Panc1 (cell line): ENCODE measurements at regions not wholly inside any gene's neighbourhood (a gene's known extent, or its start where the extent isn't known, plus 50 kb on each side); places are given as distances from the start of the nearest gene placed in this dataset.

Experiments used
- ATAC-seq: fragments of 200-7000 bp; cut with Tn5 transposase; 2 replicates; pipeline ENCODE4 v1.9.1; 2020; ENCODE audit warnings: mild to moderate bottlenecking, moderate library complexity
- BruUV-seq: library from RNA; stranded (reverse); fragments of 400-500 nt; replicated peaks from 2 replicates; lab custom pipeline; 2021; lab: Mats Ljungman, UMichigan
- CTCF ChIA-PET: fragments of 300-600 bp; sonication (Branson Sonifier 250); formaldehyde crosslinking; loops from one replicate; lab custom pipeline; 2022; ENCODE audit warnings: antibody characterized with exemption; lab: Charles Lee
- POLR2A ChIA-PET: fragments of 300-600 bp; sonication (Branson Sonifier 250); formaldehyde crosslinking; loops from one replicate; lab custom pipeline; 2022; ENCODE audit warnings: antibody characterized with exemption; lab: Charles Lee
- DNase-seq: peaks from one replicate; pipeline ENCODE4 v3.0.0-alpha.2; 2010; ENCODE audit warnings: low read depth, low spot score
- H3K27ac ChIP-seq: 2 replicates; pipeline ENCODE4 v1.5.1; 2011; ENCODE audit warnings: mild to moderate bottlenecking, low read length, inconsistent platforms
- H3K27me3 ChIP-seq: fragments of 200-500 bp; sonication (Bioruptor generic); 2 replicates; pipeline ENCODE4 v1.6.0; 2014; ENCODE audit warnings: low read length, inconsistent platforms; ENCODE audit not compliant: control insufficient read depth, insufficient read depth
- H3K36me3 ChIP-seq: fragments of 200-500 bp; sonication (Bioruptor generic); 2 replicates; pipeline ENCODE4 v1.5.1; 2014; ENCODE audit warnings: inconsistent platforms, mild to moderate bottlenecking, low read length, moderate library complexity; ENCODE audit not compliant: control insufficient read depth, insufficient read depth
- H3K4me1 ChIP-seq: 2 replicates; pipeline ENCODE4 v1.5.1; 2011; ENCODE audit warnings: inconsistent platforms, mild to moderate bottlenecking, low read length, moderate library complexity; ENCODE audit not compliant: control insufficient read depth, insufficient read depth
- H3K4me3 ChIP-seq, 2 experiments: 2 replicates each; pipeline ENCODE4 v1.5.1; 2011 to 2012; ENCODE audit warnings: low read depth in 2 of 2, low read length in 2 of 2, mild to moderate bottlenecking in 2 of 2, inconsistent platforms in 1 of 2, moderate library complexity in 1 of 2
- H3K9me3 ChIP-seq: fragments of 200-500 bp; sonication (Bioruptor generic); 2 replicates; pipeline ENCODE4 v1.5.1; 2014; ENCODE audit warnings: low read depth, mild to moderate bottlenecking, inconsistent platforms, low read length, moderate library complexity; ENCODE audit not compliant: control insufficient read depth, insufficient read depth
- POLR2AphosphoS5 ChIP-seq: IDR thresholded peaks from 2 replicates; pipeline ENCODE4 v1.6.1; 2012; ENCODE audit warnings: mild to moderate bottlenecking, low read depth, low read length, moderate library complexity
- SIN3A ChIP-seq: IDR thresholded peaks from 2 replicates; pipeline ENCODE4 v1.6.1; 2012; ENCODE audit warnings: low read depth, mild to moderate bottlenecking, low read length, moderate library complexity, borderline replicate concordance; ENCODE audit not compliant: insufficient read depth
- TCF7L2 ChIP-seq: IDR thresholded peaks from 2 replicates; pipeline ENCODE4 v1.6.1; 2011; ENCODE audit warnings: mild to moderate bottlenecking, low read depth, low read length, inconsistent platforms
- in situ Hi-C: cut with HindIII; loops from 2 replicates; pipeline ENCODE4 v1.10.0; 2016; ENCODE audit warnings: low sequenced_read_pairs, low pct_unique_long_range_greater_than_20kb
- intact Hi-C: fragments of 100-400 bp; cut with micrococcal nuclease; formaldehyde crosslinking; loops from one replicate; pipeline ENCODE4 v1.10.0; 2022; ENCODE audit not compliant: unreplicated experiment
- TF ChIP-seq, protein P1 (sequence below), 2 experiments: IDR thresholded peaks; 2 replicates each; pipeline ENCODE4 v1.6.1; 2011 to 2012; ENCODE audit warnings: low read depth in 2 of 2, control low read depth in 1 of 2, low read length in 1 of 2, mild to moderate bottlenecking in 1 of 2, moderate library complexity in 1 of 2; ENCODE audit not compliant: insufficient read depth in 1 of 2
- TF ChIP-seq, protein P2 (sequence below): fragments of 450-650 bp; IDR thresholded peaks from 2 replicates; pipeline ENCODE4 v1.5.1; 2017; ENCODE audit warnings: mild to moderate bottlenecking

DNA sequence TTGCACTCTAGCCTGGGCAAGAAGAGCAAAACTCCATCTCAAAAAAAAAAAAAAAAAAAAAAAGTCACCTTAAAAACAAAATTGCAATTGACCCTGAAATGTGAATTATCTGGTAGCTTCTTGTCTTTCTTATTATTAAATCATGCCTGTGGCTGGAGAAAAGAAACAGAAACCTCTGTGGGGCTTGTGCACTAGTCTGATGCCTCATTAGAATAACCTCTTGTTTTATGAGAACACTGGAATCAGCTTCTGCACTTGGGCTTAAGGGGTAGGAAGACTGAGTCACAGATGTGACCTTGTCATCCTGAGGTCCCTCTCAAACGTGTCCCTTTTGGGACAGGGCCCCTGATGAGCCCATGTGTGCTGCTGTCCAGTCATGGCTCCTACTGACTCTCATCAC is 237.9 kb downstream of the DACT1 start:
- H3K9me3 ChIP-seq = no peaks in the 10 kb centered on the region
- DNase-seq (no peak), ATAC-seq (no peak)
- H3K4me1 ChIP-seq = no peaks in the 10 kb centered on the region
- intact Hi-C loops = no loop called here
- H3K4me3 ChIP-seq = no peak overlapping the region
- no peaks in the 10 kb centered on the region for H3K27me3 ChIP-seq
- in situ Hi-C loops = no loop called here
- no TSS peak for BruUV-seq
- TF ChIP-seq, protein P1, sequence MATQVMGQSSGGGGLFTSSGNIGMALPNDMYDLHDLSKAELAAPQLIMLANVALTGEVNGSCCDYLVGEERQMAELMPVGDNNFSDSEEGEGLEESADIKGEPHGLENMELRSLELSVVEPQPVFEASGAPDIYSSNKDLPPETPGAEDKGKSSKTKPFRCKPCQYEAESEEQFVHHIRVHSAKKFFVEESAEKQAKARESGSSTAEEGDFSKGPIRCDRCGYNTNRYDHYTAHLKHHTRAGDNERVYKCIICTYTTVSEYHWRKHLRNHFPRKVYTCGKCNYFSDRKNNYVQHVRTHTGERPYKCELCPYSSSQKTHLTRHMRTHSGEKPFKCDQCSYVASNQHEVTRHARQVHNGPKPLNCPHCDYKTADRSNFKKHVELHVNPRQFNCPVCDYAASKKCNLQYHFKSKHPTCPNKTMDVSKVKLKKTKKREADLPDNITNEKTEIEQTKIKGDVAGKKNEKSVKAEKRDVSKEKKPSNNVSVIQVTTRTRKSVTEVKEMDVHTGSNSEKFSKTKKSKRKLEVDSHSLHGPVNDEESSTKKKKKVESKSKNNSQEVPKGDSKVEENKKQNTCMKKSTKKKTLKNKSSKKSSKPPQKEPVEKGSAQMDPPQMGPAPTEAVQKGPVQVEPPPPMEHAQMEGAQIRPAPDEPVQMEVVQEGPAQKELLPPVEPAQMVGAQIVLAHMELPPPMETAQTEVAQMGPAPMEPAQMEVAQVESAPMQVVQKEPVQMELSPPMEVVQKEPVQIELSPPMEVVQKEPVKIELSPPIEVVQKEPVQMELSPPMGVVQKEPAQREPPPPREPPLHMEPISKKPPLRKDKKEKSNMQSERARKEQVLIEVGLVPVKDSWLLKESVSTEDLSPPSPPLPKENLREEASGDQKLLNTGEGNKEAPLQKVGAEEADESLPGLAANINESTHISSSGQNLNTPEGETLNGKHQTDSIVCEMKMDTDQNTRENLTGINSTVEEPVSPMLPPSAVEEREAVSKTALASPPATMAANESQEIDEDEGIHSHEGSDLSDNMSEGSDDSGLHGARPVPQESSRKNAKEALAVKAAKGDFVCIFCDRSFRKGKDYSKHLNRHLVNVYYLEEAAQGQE (IDR thresholded peaks at IDR 0.05; ENCODE audit: insufficient read depth in 1 of 2, low read depth in 2 of 2, low read length in 1 of 2) = no peak
- TF ChIP-seq SIN3A = no peak
- TF ChIP-seq, protein P2, sequence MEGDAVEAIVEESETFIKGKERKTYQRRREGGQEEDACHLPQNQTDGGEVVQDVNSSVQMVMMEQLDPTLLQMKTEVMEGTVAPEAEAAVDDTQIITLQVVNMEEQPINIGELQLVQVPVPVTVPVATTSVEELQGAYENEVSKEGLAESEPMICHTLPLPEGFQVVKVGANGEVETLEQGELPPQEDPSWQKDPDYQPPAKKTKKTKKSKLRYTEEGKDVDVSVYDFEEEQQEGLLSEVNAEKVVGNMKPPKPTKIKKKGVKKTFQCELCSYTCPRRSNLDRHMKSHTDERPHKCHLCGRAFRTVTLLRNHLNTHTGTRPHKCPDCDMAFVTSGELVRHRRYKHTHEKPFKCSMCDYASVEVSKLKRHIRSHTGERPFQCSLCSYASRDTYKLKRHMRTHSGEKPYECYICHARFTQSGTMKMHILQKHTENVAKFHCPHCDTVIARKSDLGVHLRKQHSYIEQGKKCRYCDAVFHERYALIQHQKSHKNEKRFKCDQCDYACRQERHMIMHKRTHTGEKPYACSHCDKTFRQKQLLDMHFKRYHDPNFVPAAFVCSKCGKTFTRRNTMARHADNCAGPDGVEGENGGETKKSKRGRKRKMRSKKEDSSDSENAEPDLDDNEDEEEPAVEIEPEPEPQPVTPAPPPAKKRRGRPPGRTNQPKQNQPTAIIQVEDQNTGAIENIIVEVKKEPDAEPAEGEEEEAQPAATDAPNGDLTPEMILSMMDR = no peak
- TF ChIP-seq TCF7L2 = no peak
- TF ChIP-seq POLR2AphosphoS5 = no peak
- H3K36me3 ChIP-seq = no peaks in the 10 kb centered on the region
- ChIA-PET POLR2A (no interaction called here), CTCF (no interaction called here)
- H3K27ac ChIP-seq = no peak overlapping the region

DNA sequence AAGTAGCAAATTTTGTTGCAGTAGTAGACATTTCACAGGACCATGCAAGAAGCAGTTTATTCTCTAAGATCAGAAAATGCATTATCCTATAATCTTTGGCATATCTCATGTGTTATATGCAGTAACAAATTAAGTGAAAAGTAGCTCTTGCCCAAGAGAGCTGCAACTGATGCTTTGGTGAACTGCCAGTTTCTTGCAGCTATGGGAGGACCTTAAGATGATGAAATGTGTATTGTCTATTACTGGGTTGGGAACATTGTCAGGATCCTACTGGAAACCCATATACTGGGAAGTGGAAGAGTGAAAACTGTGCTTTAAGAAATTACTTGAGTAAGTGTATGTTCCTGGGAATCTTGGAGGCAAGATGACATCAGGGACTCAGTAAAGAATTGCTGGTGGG is 238.8 kb downstream of the DACT1 start:
- in situ Hi-C loops = no loop called here
- no peaks in the 10 kb centered on the region for H3K36me3 ChIP-seq
- ChIA-PET POLR2A (no interaction called here), CTCF (no interaction called here)
- DNase-seq = no peak
- ATAC-seq = no peak
- no peaks in the 10 kb centered on the region for H3K27me3 ChIP-seq
- no peak overlapping the region for H3K4me3 ChIP-seq
- intact Hi-C loops = no loop called here
- no peaks in the 10 kb centered on the region for H3K9me3 ChIP-seq
- no peaks in the 10 kb centered on the region for H3K4me1 ChIP-seq
- BruUV-seq = no TSS peak
- TF ChIP-seq TCF7L2 (no peak), SIN3A (no peak), POLR2AphosphoS5 (no peak)
- TF ChIP-seq, protein P1 (IDR thresholded peaks at IDR 0.05; ENCODE audit: insufficient read depth in 1 of 2, low read depth in 2 of 2, low read length in 1 of 2) = no peak
- no peak overlapping the region for H3K27ac ChIP-seq
